ENCODE measurements at regions not wholly inside any gene's neighbourhood (a gene's known extent, or its start where the extent isn't known, plus 50 kb on each side); places are given as distances from the start of the nearest gene placed in this dataset.

GRCh38 chr6:81906709-81907204, 154.3 kb upstream of the TENT5A start:
- no peaks in the 10 kb centered on the region for H3K9me3 ChIP-seq (ENCODE audit: control insufficient read depth, insufficient read depth, low read length)
- no peaks in the 10 kb centered on the region for H3K4me1 ChIP-seq (ENCODE audit: control insufficient read depth, insufficient read depth, low read length)
- no peak overlapping the region for H3K27ac ChIP-seq (ENCODE audit: low read length)
- no peak for TF ChIP-seq CTCF (IDR thresholded peaks at IDR 0.05)
- ATAC-seq (no peak), DNase-seq (no peak)
- Mint-ChIP-seq H3K27me3 (ENCODE audit: low read depth in 2 of 2) (no peaks in the 10 kb centered on the region), H3K36me3 (peaks cover 6% of the 10 kb centered on the region), H3K9me3 (peaks cover 0 to 5% of the 10 kb centered on the region in 2 donors), H3K27ac (no peak overlapping the region), H3K4me3 (no peak overlapping the region), H3K4me1 (no peaks in the 10 kb centered on the region)
- H3K27me3 ChIP-seq (ENCODE audit: control insufficient read depth, insufficient read depth, low read length), result no peaks in the 10 kb centered on the region
- intact Hi-C loops (cut with micrococcal nuclease), result no loop called here
- H3K4me3 ChIP-seq (ENCODE audit: low read length), result no peak overlapping the region
- H3K36me3 ChIP-seq (ENCODE audit: control insufficient read depth, insufficient read depth, low read length), result no peaks in the 10 kb centered on the region
- 77% methylated on average over 2 of the region's 2 CpGs for WGBS (ENCODE audit: insufficient coverage)

- TF ChIP-seq CTCF (IDR thresholded peaks at IDR 0.05), result no peak
- Histone ChIP-seq H3K4me1 (ENCODE audit: control insufficient read depth, insufficient read depth, low read length) (no peaks in the 10 kb centered on the region), H3K4me3 (ENCODE audit: low read length) (no peak overlapping the region), H3K36me3 (ENCODE audit: control insufficient read depth, insufficient read depth, low read length) (no peaks in the 10 kb centered on the region), H3K27ac (ENCODE audit: low read length) (no peak overlapping the region), H3K9me3 (ENCODE audit: control insufficient read depth, insufficient read depth, low read length) (no peaks in the 10 kb centered on the region), H3K27me3 (ENCODE audit: control insufficient read depth, insufficient read depth, low read length) (no peaks in the 10 kb centered on the region)
- no peak overlapping the region for H3K27ac Mint-ChIP-seq
- no peaks in the 10 kb centered on the region for H3K4me1 Mint-ChIP-seq
- intact Hi-C loops (cut with micrococcal nuclease), result no loop called here
- H3K36me3 Mint-ChIP-seq, result peaks cover 6% of the 10 kb centered on the region
- H3K9me3 Mint-ChIP-seq, result peaks cover 0 to 5% of the 10 kb centered on the region in 2 donors
- no peaks in the 10 kb centered on the region for H3K27me3 Mint-ChIP-seq (ENCODE audit: low read depth in 2 of 2)
- no peak overlapping the region for H3K4me3 Mint-ChIP-seq
- ATAC-seq (no peak), DNase-seq (no peak)
- no CpG with 5 or more reads among the region's 3 CpGs for WGBS (ENCODE audit: insufficient coverage)
Measured at GRCh38 chr6:81906041-81906440, 153.6 kb upstream of the TENT5A start.

- Mint-ChIP-seq H3K9me3 (peaks cover 0 to 5% of the 10 kb centered on the region in 2 donors), H3K36me3 (peaks cover 6% of the 10 kb centered on the region), H3K4me3 (no peak overlapping the region), H3K27me3 (ENCODE audit: low read depth in 2 of 2) (no peaks in the 10 kb centered on the region), H3K4me1 (no peaks in the 10 kb centered on the region), H3K27ac (no peak overlapping the region)
- no peak for TF ChIP-seq CTCF (IDR thresholded peaks at IDR 0.05)
- intact Hi-C loops (cut with micrococcal nuclease), result no loop called here
- Histone ChIP-seq H3K4me1 (ENCODE audit: control insufficient read depth, insufficient read depth, low read length) (no peaks in the 10 kb centered on the region), H3K36me3 (ENCODE audit: control insufficient read depth, insufficient read depth, low read length) (no peaks in the 10 kb centered on the region), H3K4me3 (ENCODE audit: low read length) (no peak overlapping the region), H3K27me3 (ENCODE audit: control insufficient read depth, insufficient read depth, low read length) (no peaks in the 10 kb centered on the region), H3K9me3 (ENCODE audit: control insufficient read depth, insufficient read depth, low read length) (no peaks in the 10 kb centered on the region), H3K27ac (ENCODE audit: low read length) (no peak overlapping the region)
- ATAC-seq, result no peak
- 88% methylated on average over 1 of the region's 1 CpG for WGBS (ENCODE audit: insufficient coverage)
- DNase-seq, result no peak
Measured at GRCh38 chr6:81901551-81901966, 149.1 kb upstream of the TENT5A start.

DNA sequence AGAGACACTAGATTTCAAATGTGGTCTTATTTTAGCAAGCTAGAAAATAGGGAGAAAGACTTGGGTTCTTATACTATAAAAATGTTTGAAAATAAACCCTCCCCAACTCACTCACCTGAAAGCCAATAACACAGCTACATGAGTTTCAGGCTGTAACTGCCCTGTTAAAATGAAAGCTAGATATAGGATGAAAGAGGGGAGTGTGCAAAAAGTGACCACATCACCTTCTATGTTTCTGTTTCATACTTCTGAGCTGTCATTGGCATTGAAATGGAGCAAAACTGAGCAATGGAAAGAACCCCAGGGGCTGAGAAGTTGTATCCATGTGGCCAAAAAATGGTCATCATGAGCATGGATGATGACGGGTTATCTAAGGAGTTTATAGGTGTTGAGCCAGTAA, 148.1 kb upstream of the TENT5A start:
- Mint-ChIP-seq H3K27ac (no peak overlapping the region), H3K27me3 (ENCODE audit: low read depth in 2 of 2) (no peaks in the 10 kb centered on the region), H3K4me3 (no peak overlapping the region), H3K36me3 (peaks cover 6% of the 10 kb centered on the region), H3K4me1 (no peaks in the 10 kb centered on the region), H3K9me3 (peaks cover 0 to 5% of the 10 kb centered on the region in 2 donors)
- intact Hi-C loops (cut with micrococcal nuclease), result no loop called here
- Histone ChIP-seq H3K4me3 (ENCODE audit: low read length) (no peak overlapping the region), H3K9me3 (ENCODE audit: control insufficient read depth, insufficient read depth, low read length) (no peaks in the 10 kb centered on the region), H3K27ac (ENCODE audit: low read length) (no peak overlapping the region), H3K27me3 (ENCODE audit: control insufficient read depth, insufficient read depth, low read length) (no peaks in the 10 kb centered on the region), H3K4me1 (ENCODE audit: control insufficient read depth, insufficient read depth, low read length) (no peaks in the 10 kb centered on the region), H3K36me3 (ENCODE audit: control insufficient read depth, insufficient read depth, low read length) (no peaks in the 10 kb centered on the region)
- ATAC-seq, result no peak
- WGBS (ENCODE audit: insufficient coverage), result 92% methylated on average over 1 of the region's 1 CpG
- DNase-seq, result no peak
- TF ChIP-seq CTCF (IDR thresholded peaks at IDR 0.05), result no peak
